OCI-LY1 (cell line): ENCODE measurements at regions not wholly inside any gene's neighbourhood (a gene's known extent, or its start where the extent isn't known, plus 50 kb on each side); places are given as distances from the start of the nearest gene placed in this dataset.
"Not testable (repeated sequence)": the region's sequence is repeated elsewhere in the genome, so short reads cannot be mapped to it uniquely, and the experiment has no call there.

Experiments
- H2AFZ ChIP-seq: fragments of 200-600 bp; sonication (generic), shearing (Covaris generic); 2 replicates; pipeline ENCODE4 v1.6.0; 2014; ENCODE audit warnings: antibody characterized with exemption, mild to moderate bottlenecking, low read length
- H3F3A ChIP-seq: fragments of 200-600 bp; sonication (generic), shearing (Covaris generic); 2 replicates; pipeline ENCODE4 v1.6.0; 2014; ENCODE audit warnings: mild to moderate bottlenecking, antibody characterized with exemption, low read length, moderate library complexity; ENCODE audit not compliant: insufficient read depth
- H3K27ac ChIP-seq: fragments of 200-600 bp; sonication (generic); 2 replicates; pipeline ENCODE4 v1.5.1; 2014; ENCODE audit warnings: low read length, mixed run types, mild to moderate bottlenecking, low read depth; ENCODE audit not compliant: poor library complexity, severe bottlenecking
- H3K27me3 ChIP-seq: fragments of 200-600 bp; sonication (generic); 2 replicates; pipeline ENCODE4 v1.6.0; 2014; ENCODE audit warnings: antibody characterized with exemption, mild to moderate bottlenecking, low read length, moderate library complexity; ENCODE audit not compliant: insufficient read depth
- H3K36me3 ChIP-seq: fragments of 200-600 bp; sonication (generic); 2 replicates; pipeline ENCODE4 v1.6.1; 2014; ENCODE audit warnings: mild to moderate bottlenecking, antibody characterized with exemption, low read length, moderate library complexity, mixed read lengths; ENCODE audit not compliant: insufficient read depth
- H3K4me1 ChIP-seq: fragments of 200-600 bp; sonication (generic); 2 replicates; pipeline ENCODE4 v1.5.1; 2014; ENCODE audit warnings: mild to moderate bottlenecking, low read length, moderate library complexity; ENCODE audit not compliant: insufficient read depth, severe bottlenecking
- H3K4me2 ChIP-seq: fragments of 200-600 bp; sonication (generic), shearing (Covaris generic); 2 replicates; pipeline ENCODE4 v1.6.1; 2014; ENCODE audit warnings: low read length
- H3K4me3 ChIP-seq: fragments of 200-600 bp; sonication (generic); 2 replicates; pipeline ENCODE4 v1.5.1; 2014; ENCODE audit warnings: low read length, low read depth, mild to moderate bottlenecking, mixed read lengths; ENCODE audit not compliant: poor library complexity, severe bottlenecking
- H3K79me2 ChIP-seq: fragments of 200-600 bp; shearing (Covaris generic); 2 replicates; pipeline ENCODE4 v1.6.1; 2016; ENCODE audit warnings: mixed run types, low read length, mixed read lengths; ENCODE audit not compliant: insufficient read depth
- H3K9ac ChIP-seq: fragments of 200-600 bp; sonication (generic), shearing (Covaris generic); 2 replicates; pipeline ENCODE4 v1.6.1; 2014; ENCODE audit warnings: mild to moderate bottlenecking, low read length, mixed read lengths
- H3K9me2 ChIP-seq: fragments of 200-600 bp; sonication (generic), shearing (Covaris generic); 2 replicates; pipeline ENCODE4 v1.6.1; 2014; ENCODE audit warnings: low read depth, mild to moderate bottlenecking, low read length, mixed read lengths
- H3K9me3 ChIP-seq: fragments of 200-600 bp; shearing (Covaris generic); 2 replicates; pipeline ENCODE4 v1.6.1; 2014; ENCODE audit warnings: low read length, mixed read lengths
- H4K20me1 ChIP-seq: fragments of 200-600 bp; sonication (generic), shearing (Covaris generic); 2 replicates; pipeline ENCODE4 v1.6.0; 2016; ENCODE audit warnings: mild to moderate bottlenecking, low read length; ENCODE audit not compliant: insufficient read depth
- CTCF ChIP-seq: fragments of 200-600 bp; sonication (generic), shearing (Covaris generic); IDR thresholded peaks from 2 replicates; pipeline ENCODE4 v1.5.1; 2017; ENCODE audit warnings: mild to moderate bottlenecking, antibody characterized with exemption, low read length, moderate library complexity, mixed read lengths
- EZH2 ChIP-seq: fragments of 200-600 bp; sonication (generic), shearing (Covaris generic); IDR thresholded peaks from 2 replicates; pipeline ENCODE4 v1.8.0; 2017; ENCODE audit warnings: borderline replicate concordance, mixed run types, mild to moderate bottlenecking, antibody characterized with exemption, low read length, moderate library complexity, mixed read lengths

- Histone ChIP-seq H3K9me2 (no peaks in the 10 kb centered on the region), H3K27me3 (no peaks in the 10 kb centered on the region), H3K4me2 (peak overlapping the region; percentile 35; the same call in 1 of the 2 replicates), H4K20me1 (no peaks in the 10 kb centered on the region), H3K79me2 (peaks cover 57% of the 10 kb centered on the region), H3K9ac (no peak overlapping the region), H2AFZ (no peak overlapping the region), H3K4me3 (no peak overlapping the region), H3F3A (no peaks in the 10 kb centered on the region), H3K36me3 (no peaks in the 10 kb centered on the region; the same call in 1 of the 2 replicates), H3K27ac (peak overlapping the region; percentile 16), H3K9me3 (no peaks in the 10 kb centered on the region; the same call in 1 of the 2 replicates), H3K4me1 (peaks cover 35% of the 10 kb centered on the region)
- TF ChIP-seq CTCF (no peak), EZH2 (no peak)
Measured at GRCh38 chr3:11712646-11713045, 68.9 kb upstream of the VGLL4 start.

- Histone ChIP-seq H3K4me1 (peaks cover 27% of the 10 kb centered on the region), H3K9me2 (no peaks in the 10 kb centered on the region), H3K9me3 (no peaks in the 10 kb centered on the region; the same call in 1 of the 2 replicates), H3K27ac (no peak overlapping the region), H3K27me3 (no peaks in the 10 kb centered on the region), H3K4me2 (no peak overlapping the region), H3K36me3 (no peaks in the 10 kb centered on the region; the same call in 1 of the 2 replicates), H4K20me1 (no peaks in the 10 kb centered on the region), H3F3A (no peaks in the 10 kb centered on the region), H2AFZ (no peak overlapping the region), H3K4me3 (no peak overlapping the region), H3K9ac (no peak overlapping the region), H3K79me2 (peaks cover 50% of the 10 kb centered on the region)
- TF ChIP-seq EZH2, result no peak
- no peak for TF ChIP-seq CTCF
Measured at GRCh38 chr3:11711876-11712275, 68.2 kb upstream of the VGLL4 start.

- no peaks in the 10 kb centered on the region for H3K27me3 ChIP-seq
- H3K79me2 ChIP-seq, result peaks cover 36% of the 10 kb centered on the region
- H3K4me3 ChIP-seq, result no peak overlapping the region
- no peak overlapping the region for H3K9ac ChIP-seq
- no peaks in the 10 kb centered on the region for H4K20me1 ChIP-seq
- no peaks in the 10 kb centered on the region for H3F3A ChIP-seq
- H3K27ac ChIP-seq, result no peak overlapping the region
- H3K4me2 ChIP-seq, result no peak overlapping the region
- no peaks in the 10 kb centered on the region; the same call in 1 of the 2 replicates for H3K36me3 ChIP-seq
- H3K9me2 ChIP-seq, result no peaks in the 10 kb centered on the region
- no peak for TF ChIP-seq CTCF
- no peak for TF ChIP-seq EZH2
- H3K9me3 ChIP-seq, result no peaks in the 10 kb centered on the region; the same call in 1 of the 2 replicates
- peaks cover 23% of the 10 kb centered on the region for H3K4me1 ChIP-seq
- no peak overlapping the region for H2AFZ ChIP-seq
Measured at GRCh38 chr3:11709782-11710181, 66.1 kb upstream of the VGLL4 start.

GRCh38 chr3:11707084-11707483 is 63.4 kb upstream of the VGLL4 start:
- H3K27ac ChIP-seq, H3K27me3 ChIP-seq, H3F3A ChIP-seq, H3K4me3 ChIP-seq, H3K4me2 ChIP-seq, H3K9me2 ChIP-seq, H3K9me3 ChIP-seq, H3K9ac ChIP-seq, H3K36me3 ChIP-seq, H2AFZ ChIP-seq, H3K4me1 ChIP-seq, H4K20me1 ChIP-seq: not testable (repeated sequence)
- H3K79me2 ChIP-seq, result peaks cover 25% of the 10 kb centered on the region
